HL-60 (cell line): ENCODE measurements at regions not wholly inside any gene's neighbourhood (a gene's known extent, or its start where the extent isn't known, plus 50 kb on each side); places are given as distances from the start of the nearest gene placed in this dataset.

Source experiments
- GABPA ChIP-seq: IDR thresholded peaks from 2 replicates; pipeline ENCODE4 v1.6.1; 2012; ENCODE audit warnings: low read depth
- POLR2AphosphoS5 ChIP-seq: IDR thresholded peaks from 2 replicates; pipeline ENCODE4 v1.6.1; 2012; ENCODE audit warnings: low read depth
- TF ChIP-seq, protein P1 (sequence below): IDR thresholded peaks from one replicate; pipeline ENCODE4 v1.5.1; 2011; ENCODE audit warnings: low read length, control low read depth, inconsistent platforms; ENCODE audit not compliant: insufficient read depth

DNA sequence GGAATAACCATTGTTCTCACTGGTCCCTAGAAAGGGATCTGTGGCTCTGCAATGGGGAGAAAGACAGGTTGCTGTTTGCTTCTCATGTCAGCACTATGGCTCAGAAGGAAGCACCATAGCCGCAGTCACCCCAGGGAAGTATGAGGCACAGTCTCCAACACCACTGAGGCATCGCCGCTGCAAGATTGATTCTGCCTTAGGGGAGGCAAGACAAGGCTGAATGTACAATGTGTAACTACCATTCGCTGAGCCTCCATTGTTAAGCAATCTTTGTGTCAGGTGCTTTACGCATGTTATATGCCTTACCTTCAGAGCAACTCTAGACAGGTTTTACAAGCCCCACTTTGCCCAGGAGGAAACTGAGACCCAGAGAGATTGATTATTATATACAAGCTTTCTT, 100.7 kb upstream of the KCNMB2 start:
- TF ChIP-seq, protein P1, sequence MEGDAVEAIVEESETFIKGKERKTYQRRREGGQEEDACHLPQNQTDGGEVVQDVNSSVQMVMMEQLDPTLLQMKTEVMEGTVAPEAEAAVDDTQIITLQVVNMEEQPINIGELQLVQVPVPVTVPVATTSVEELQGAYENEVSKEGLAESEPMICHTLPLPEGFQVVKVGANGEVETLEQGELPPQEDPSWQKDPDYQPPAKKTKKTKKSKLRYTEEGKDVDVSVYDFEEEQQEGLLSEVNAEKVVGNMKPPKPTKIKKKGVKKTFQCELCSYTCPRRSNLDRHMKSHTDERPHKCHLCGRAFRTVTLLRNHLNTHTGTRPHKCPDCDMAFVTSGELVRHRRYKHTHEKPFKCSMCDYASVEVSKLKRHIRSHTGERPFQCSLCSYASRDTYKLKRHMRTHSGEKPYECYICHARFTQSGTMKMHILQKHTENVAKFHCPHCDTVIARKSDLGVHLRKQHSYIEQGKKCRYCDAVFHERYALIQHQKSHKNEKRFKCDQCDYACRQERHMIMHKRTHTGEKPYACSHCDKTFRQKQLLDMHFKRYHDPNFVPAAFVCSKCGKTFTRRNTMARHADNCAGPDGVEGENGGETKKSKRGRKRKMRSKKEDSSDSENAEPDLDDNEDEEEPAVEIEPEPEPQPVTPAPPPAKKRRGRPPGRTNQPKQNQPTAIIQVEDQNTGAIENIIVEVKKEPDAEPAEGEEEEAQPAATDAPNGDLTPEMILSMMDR: no peak
- TF ChIP-seq GABPA (no peak), POLR2AphosphoS5 (no peak)
